A549 (cell line): ENCODE measurements at regions not wholly inside any gene's neighbourhood (a gene's known extent, or its start where the extent isn't known, plus 50 kb on each side); places are given as distances from the start of the nearest gene placed in this dataset.
"Not testable (repeated sequence)": the region's sequence is repeated elsewhere in the genome, so short reads cannot be mapped to it uniquely, and the experiment has no call there.

ENCODE experiments used
- ATAC-seq, 2 experiments: fragments of 200-7000 bp in 1 of 2; fragments of >200 bp in 1 of 2; cut with Nextera tagmentation in 1 of 2; cut with Tn5 transposase in 1 of 2; 3 replicates each; pipeline versions ENCODE4 v1.8.0 to v1.9.1; 2018 to 2020; ENCODE audit warnings: mild to moderate bottlenecking in 1 of 2, moderate library complexity in 1 of 2
- CTCF ChIA-PET: fragments of 300-600 bp; sonication (Branson Sonifier 250); formaldehyde crosslinking; extraction: SDS; loops from one replicate; lab custom pipeline; 2021; ENCODE audit warnings: antibody characterized with exemption, inconsistent platforms; lab: Yijun Ruan, JAX
- POLR2A ChIA-PET: fragments of 350-600 bp; formaldehyde crosslinking; extraction: SDS; loops from one replicate; lab custom pipeline; 2021; ENCODE audit warnings: antibody characterized with exemption, inconsistent platforms; lab: Yijun Ruan, JAX
- DNase-seq, 2 experiments: peaks; one replicate each; pipeline versions ENCODE4 v3.0.0 to v3.0.0-alpha.2; 2011 to 2016; ENCODE audit warnings: low read depth in 1 of 2, low spot score in 1 of 2
- FAIRE-seq: peaks from 2 replicates; lab custom pipeline; 2011; peaks lifted over from hg19 to GRCh38; lab: Jason Lieb, UNC
- H3K27ac ChIP-seq, 2 experiments: fragments of >200 bp; sonication (Bioruptor Twin); formaldehyde crosslinking; 3 replicates each; pipeline ENCODE4 v1.5.1; 2016 to 2017
- H3K4me1 ChIP-seq: fragments of >200 bp; sonication (Bioruptor Twin); formaldehyde crosslinking; 3 replicates; pipeline ENCODE4 v1.6.1; 2016
- H3K4me2 ChIP-seq: fragments of >200 bp; sonication (Bioruptor Twin); formaldehyde crosslinking; 3 replicates; pipeline ENCODE4 v1.6.1; 2016
- H3K4me3 ChIP-seq: fragments of >200 bp; sonication (Bioruptor Twin); formaldehyde crosslinking; 3 replicates; pipeline ENCODE4 v1.5.1; 2016
- H3K9me3 ChIP-seq: fragments of >200 bp; sonication (Bioruptor Twin); formaldehyde crosslinking; 3 replicates; pipeline ENCODE4 v1.6.1; 2016
- CBX8 ChIP-seq: fragments of 200-600 bp; sonication (generic); IDR thresholded peaks from 2 replicates; pipeline ENCODE4 v1.6.1; 2016
- CHD4 ChIP-seq: fragments of 200-600 bp; sonication (generic); IDR thresholded peaks from 2 replicates; pipeline ENCODE4 v1.6.1; 2016; ENCODE audit warnings: antibody characterized with exemption, mild to moderate bottlenecking, borderline replicate concordance
- EHF ChIP-seq: fragments of 250-450 bp; sonication (Bioruptor Pico); IDR thresholded peaks from 2 replicates; pipeline ENCODE4 v1.5.0; 2020; ENCODE audit warnings: mild to moderate bottlenecking
- FOSL2 ChIP-seq, 2 experiments: fragments of 450-650 bp in 1 of 2; fragments of >200 bp in 1 of 2; sonication (Bioruptor Twin) in 1 of 2; formaldehyde crosslinking; IDR thresholded peaks; 2 replicates each; pipeline versions ENCODE4 v1.5.0 to v1.6.1; 2016 to 2020; ENCODE audit warnings: mild to moderate bottlenecking in 1 of 2, moderate library complexity in 1 of 2
- GATA3 ChIP-seq: IDR thresholded peaks from 2 replicates; pipeline ENCODE4 v1.6.1; 2012; ENCODE audit warnings: borderline replicate concordance
- HDAC2 ChIP-seq: fragments of 200-600 bp; sonication (generic); IDR thresholded peaks from 2 replicates; pipeline ENCODE4 v1.6.1; 2016
- HES2 ChIP-seq: fragments of >200 bp; sonication (Bioruptor Twin); formaldehyde crosslinking; IDR thresholded peaks from 2 replicates; pipeline ENCODE4 v1.6.1; 2016
- HOXB13 ChIP-seq: fragments of 250-450 bp; sonication (Bioruptor Pico); IDR thresholded peaks from 2 replicates; pipeline ENCODE4 v1.5.0; 2020; ENCODE audit warnings: low read depth, mild to moderate bottlenecking, moderate library complexity
- HOXB5 ChIP-seq: fragments of 250-450 bp; sonication (Bioruptor Pico); IDR thresholded peaks from 2 replicates; pipeline ENCODE4 v1.5.0; 2020; ENCODE audit warnings: mild to moderate bottlenecking, moderate library complexity
- JUN ChIP-seq, 2 experiments: fragments of >200 bp; sonication (Bioruptor Twin); formaldehyde crosslinking; IDR thresholded peaks; 2 replicates in 1 of 2; 3 replicates in 1 of 2; pipeline ENCODE4 v1.6.1; 2016 to 2017
- JUNB ChIP-seq: fragments of >200 bp; sonication (Bioruptor Twin); formaldehyde crosslinking; IDR thresholded peaks from 2 replicates; pipeline ENCODE4 v1.6.1; 2016
- KDM1A ChIP-seq: fragments of 200-600 bp; sonication (generic); IDR thresholded peaks from 2 replicates; pipeline ENCODE4 v1.6.1; 2016; ENCODE audit warnings: low read depth, mild to moderate bottlenecking
- MYC ChIP-seq: IDR thresholded peaks from 2 replicates; pipeline ENCODE4 v1.6.1; 2012; ENCODE audit warnings: mild to moderate bottlenecking, inconsistent platforms, low read length, improper control_type of control experiment, borderline replicate concordance
- NPAS2 ChIP-seq: fragments of 250-450 bp; sonication (Bioruptor Pico); IDR thresholded peaks from 2 replicates; pipeline ENCODE4 v1.8.0; 2022; ENCODE audit warnings: mild to moderate bottlenecking, moderate library complexity, borderline replicate concordance
- NR3C1 ChIP-seq: fragments of >200 bp; sonication (Bioruptor Twin); formaldehyde crosslinking; IDR thresholded peaks from 3 replicates; pipeline ENCODE4 v1.6.1; 2017
- RARB ChIP-seq: fragments of 250-450 bp; sonication (Bioruptor Pico); IDR thresholded peaks from 2 replicates; pipeline ENCODE4 v1.8.0; 2021; ENCODE audit warnings: mild to moderate bottlenecking, moderate library complexity
- RCOR1 ChIP-seq: fragments of 150-350 bp; IDR thresholded peaks from 2 replicates; pipeline ENCODE4 v1.6.1; 2014; ENCODE audit warnings: antibody characterized with exemption, low read length, low read depth
- RFX5 ChIP-seq: fragments of 450-650 bp; IDR thresholded peaks from 2 replicates; pipeline ENCODE4 v1.7.1; 2014; ENCODE audit warnings: antibody characterized with exemption, mild to moderate bottlenecking, moderate library complexity
- SREBF2 ChIP-seq: fragments of 450-650 bp; IDR thresholded peaks from 2 replicates; pipeline ENCODE4 v1.6.1; 2014; ENCODE audit warnings: mild to moderate bottlenecking, moderate library complexity
- TP53 ChIP-seq: fragments of 250-450 bp; sonication (Bioruptor Pico); IDR thresholded peaks from 2 replicates; pipeline ENCODE4 v1.5.0; 2021; ENCODE audit warnings: mild to moderate bottlenecking, moderate library complexity
- WGBS: methylation state at CpG from one replicate; pipeline ENCODE4 v1.1.6; 2017; ENCODE audit errors: missing lambda C conversion rate; 5-methylcytosine and 5-hydroxymethylcytosine counted together
- TF ChIP-seq, protein P1 (sequence below): fragments of 200-600 bp; sonication (generic); IDR thresholded peaks from 2 replicates; pipeline ENCODE4 v1.6.1; 2016; ENCODE audit warnings: antibody characterized with exemption, mild to moderate bottlenecking, moderate library complexity
- TF ChIP-seq, protein P2 (sequence below): fragments of 250-450 bp; sonication (Bioruptor Pico); IDR thresholded peaks from 2 replicates; pipeline ENCODE4 v1.5.0; 2021; ENCODE audit warnings: mild to moderate bottlenecking, moderate library complexity, borderline replicate concordance
- TF ChIP-seq, protein P3 (sequence below): fragments of 150-350 bp; IDR thresholded peaks from 2 replicates; pipeline ENCODE4 v1.6.1; 2014; ENCODE audit warnings: low read depth, mild to moderate bottlenecking, low read length

GRCh38 chr14:48193893-48194292 is 518.5 kb upstream of the MDGA2 start:
- CTCF ChIA-PET, result no interaction called here
- no peak for TF ChIP-seq SREBF2
- no peak for TF ChIP-seq CHD4
- no peak for TF ChIP-seq TP53
- no peak for TF ChIP-seq NPAS2 (CRISPR knock-in tag)
- no peak for TF ChIP-seq RCOR1
- TF ChIP-seq, protein P1, sequence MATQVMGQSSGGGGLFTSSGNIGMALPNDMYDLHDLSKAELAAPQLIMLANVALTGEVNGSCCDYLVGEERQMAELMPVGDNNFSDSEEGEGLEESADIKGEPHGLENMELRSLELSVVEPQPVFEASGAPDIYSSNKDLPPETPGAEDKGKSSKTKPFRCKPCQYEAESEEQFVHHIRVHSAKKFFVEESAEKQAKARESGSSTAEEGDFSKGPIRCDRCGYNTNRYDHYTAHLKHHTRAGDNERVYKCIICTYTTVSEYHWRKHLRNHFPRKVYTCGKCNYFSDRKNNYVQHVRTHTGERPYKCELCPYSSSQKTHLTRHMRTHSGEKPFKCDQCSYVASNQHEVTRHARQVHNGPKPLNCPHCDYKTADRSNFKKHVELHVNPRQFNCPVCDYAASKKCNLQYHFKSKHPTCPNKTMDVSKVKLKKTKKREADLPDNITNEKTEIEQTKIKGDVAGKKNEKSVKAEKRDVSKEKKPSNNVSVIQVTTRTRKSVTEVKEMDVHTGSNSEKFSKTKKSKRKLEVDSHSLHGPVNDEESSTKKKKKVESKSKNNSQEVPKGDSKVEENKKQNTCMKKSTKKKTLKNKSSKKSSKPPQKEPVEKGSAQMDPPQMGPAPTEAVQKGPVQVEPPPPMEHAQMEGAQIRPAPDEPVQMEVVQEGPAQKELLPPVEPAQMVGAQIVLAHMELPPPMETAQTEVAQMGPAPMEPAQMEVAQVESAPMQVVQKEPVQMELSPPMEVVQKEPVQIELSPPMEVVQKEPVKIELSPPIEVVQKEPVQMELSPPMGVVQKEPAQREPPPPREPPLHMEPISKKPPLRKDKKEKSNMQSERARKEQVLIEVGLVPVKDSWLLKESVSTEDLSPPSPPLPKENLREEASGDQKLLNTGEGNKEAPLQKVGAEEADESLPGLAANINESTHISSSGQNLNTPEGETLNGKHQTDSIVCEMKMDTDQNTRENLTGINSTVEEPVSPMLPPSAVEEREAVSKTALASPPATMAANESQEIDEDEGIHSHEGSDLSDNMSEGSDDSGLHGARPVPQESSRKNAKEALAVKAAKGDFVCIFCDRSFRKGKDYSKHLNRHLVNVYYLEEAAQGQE, result no peak
- no peak for TF ChIP-seq HDAC2
- TF ChIP-seq, protein P2, sequence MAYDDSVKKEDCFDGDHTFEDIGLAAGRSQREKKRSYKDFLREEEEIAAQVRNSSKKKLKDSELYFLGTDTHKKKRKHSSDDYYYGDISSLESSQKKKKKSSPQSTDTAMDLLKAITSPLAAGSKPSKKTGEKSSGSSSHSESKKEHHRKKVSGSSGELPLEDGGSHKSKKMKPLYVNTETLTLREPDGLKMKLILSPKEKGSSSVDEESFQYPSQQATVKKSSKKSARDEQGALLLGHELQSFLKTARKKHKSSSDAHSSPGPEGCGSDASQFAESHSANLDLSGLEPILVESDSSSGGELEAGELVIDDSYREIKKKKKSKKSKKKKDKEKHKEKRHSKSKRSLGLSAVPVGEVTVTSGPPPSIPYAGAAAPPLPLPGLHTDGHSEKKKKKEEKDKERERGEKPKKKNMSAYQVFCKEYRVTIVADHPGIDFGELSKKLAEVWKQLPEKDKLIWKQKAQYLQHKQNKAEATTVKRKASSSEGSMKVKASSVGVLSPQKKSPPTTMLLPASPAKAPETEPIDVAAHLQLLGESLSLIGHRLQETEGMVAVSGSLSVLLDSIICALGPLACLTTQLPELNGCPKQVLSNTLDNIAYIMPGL (CRISPR knock-in tag), result no peak
- no peak for TF ChIP-seq FOSL2 (IDR thresholded peaks at IDR 0.05)
- TF ChIP-seq FOSL2 (CRISPR knock-in tag; IDR thresholded peaks at IDR 0.05), result no peak
- no peak for TF ChIP-seq JUNB
- TF ChIP-seq NR3C1, result no peak
- no peak for TF ChIP-seq KDM1A
- TF ChIP-seq JUN (IDR thresholded peaks at IDR 0.05), result no peak
- no peak for TF ChIP-seq HES2

GRCh38 chr14:48149624-48150023 is 474.2 kb upstream of the MDGA2 start:
- 0% methylated on average over 1 of the region's 1 CpG for WGBS
- H3K9me3 ChIP-seq, CTCF ChIA-PET, H3K4me3 ChIP-seq, H3K4me1 ChIP-seq, H3K4me2 ChIP-seq, FAIRE-seq, H3K27ac ChIP-seq, ATAC-seq, DNase-seq, POLR2A ChIA-PET: not testable (repeated sequence)

More at GRCh38 chr14:48193893-48194292, 518.5 kb upstream of the MDGA2 start:
- WGBS, result 62% methylated on average over 13 of the region's 13 CpGs
- Histone ChIP-seq H3K4me1 (no peaks in the 10 kb centered on the region), H3K4me3 (no peak overlapping the region), H3K9me3 (no peaks in the 10 kb centered on the region), H3K4me2 (no peak overlapping the region), H3K27ac (no peak overlapping the region)
- DNase-seq (no peak), FAIRE-seq (no peak), ATAC-seq (no peak)
- POLR2A ChIA-PET, result no interaction called here

DNA sequence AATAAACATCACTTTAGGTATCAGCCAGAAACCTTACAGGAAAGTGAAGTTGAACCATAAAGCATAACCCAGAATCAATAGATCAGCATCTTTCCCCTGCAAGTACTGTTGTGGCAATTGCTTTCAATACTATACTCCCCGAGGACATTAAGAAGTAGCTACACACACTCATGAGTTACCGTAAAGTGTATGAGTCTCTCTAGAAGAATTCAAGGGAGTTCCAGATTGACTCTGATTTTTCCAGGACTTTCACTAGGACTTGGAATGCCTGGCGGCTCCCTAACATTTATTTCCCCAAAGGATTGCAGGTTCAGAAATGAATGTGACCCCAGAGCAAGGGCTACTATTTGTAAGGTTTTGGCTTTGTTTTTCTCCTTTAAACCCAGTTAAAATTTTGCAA is 465.4 kb upstream of the MDGA2 start:
- TF ChIP-seq RARB (CRISPR knock-in tag), result no peak
- no peak for TF ChIP-seq HOXB5 (CRISPR knock-in tag)
- TF ChIP-seq, protein P3, sequence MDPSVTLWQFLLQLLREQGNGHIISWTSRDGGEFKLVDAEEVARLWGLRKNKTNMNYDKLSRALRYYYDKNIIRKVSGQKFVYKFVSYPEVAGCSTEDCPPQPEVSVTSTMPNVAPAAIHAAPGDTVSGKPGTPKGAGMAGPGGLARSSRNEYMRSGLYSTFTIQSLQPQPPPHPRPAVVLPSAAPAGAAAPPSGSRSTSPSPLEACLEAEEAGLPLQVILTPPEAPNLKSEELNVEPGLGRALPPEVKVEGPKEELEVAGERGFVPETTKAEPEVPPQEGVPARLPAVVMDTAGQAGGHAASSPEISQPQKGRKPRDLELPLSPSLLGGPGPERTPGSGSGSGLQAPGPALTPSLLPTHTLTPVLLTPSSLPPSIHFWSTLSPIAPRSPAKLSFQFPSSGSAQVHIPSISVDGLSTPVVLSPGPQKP, result no peak
- TF ChIP-seq MYC, result no peak
- no peak for TF ChIP-seq HOXB13 (CRISPR knock-in tag)
- TF ChIP-seq, protein P2 (CRISPR knock-in tag), result no peak
- no peak for TF ChIP-seq CBX8
- TF ChIP-seq HES2, result no peak
- no peak for TF ChIP-seq GATA3
- TF ChIP-seq RFX5, result no peak
- no peak for TF ChIP-seq EHF
- FAIRE-seq, result no peak
- Histone ChIP-seq H3K4me2 (no peak overlapping the region), H3K4me1 (no peaks in the 10 kb centered on the region), H3K9me3 (no peaks in the 10 kb centered on the region), H3K4me3 (no peak overlapping the region), H3K27ac (no peak overlapping the region)
- DNase-seq, result no peak
- ATAC-seq, result no peak
- ChIA-PET CTCF (no interaction called here), POLR2A (no interaction called here)
- 5% methylated on average over 3 of the region's 3 CpGs for WGBS
